H1 (cell line): ENCODE measurements at regions not wholly inside any gene's neighbourhood (a gene's known extent, or its start where the extent isn't known, plus 50 kb on each side); places are given as distances from the start of the nearest gene placed in this dataset.

Source experiments
- CTCF ChIA-PET: fragments of 300-600 bp; sonication (Branson Sonifier 250); formaldehyde crosslinking; loops from one replicate; lab custom pipeline; 2021; ENCODE audit not compliant: partially characterized antibody; lab: Charles Lee
- POLR2A ChIA-PET: fragments of 300-600 bp; sonication (Branson Sonifier 250); formaldehyde crosslinking; loops from one replicate; lab custom pipeline; 2021; ENCODE audit warnings: inconsistent platforms; ENCODE audit not compliant: partially characterized antibody; lab: Charles Lee
- DNase-seq, 2 experiments: peaks; one replicate each; pipeline versions ENCODE4 v3.0.0 to v3.0.0-alpha.2; 2010 to 2022; ENCODE audit warnings: low spot score in 2 of 2, low read depth in 1 of 2, mixed read lengths in 1 of 2
- FAIRE-seq: peaks from 2 replicates; lab custom pipeline; 2011; peaks lifted over from hg19 to GRCh38; lab: Jason Lieb, UNC
- H2AFZ ChIP-seq: 2 replicates; pipeline ENCODE4 v1.8.1; 2012; ENCODE audit warnings: low read length, inconsistent platforms
- H2AK5ac ChIP-seq: 2 replicates; pipeline ENCODE4 v1.6.1; 2013; ENCODE audit warnings: low read depth, low read length
- H2BK120ac ChIP-seq: replicated peaks from 2 replicates; pipeline ENCODE3; 2013; ENCODE audit warnings: low read depth, low read length, inconsistent platforms
- H2BK12ac ChIP-seq: 2 replicates; pipeline ENCODE4 v1.6.1; 2013; ENCODE audit warnings: low read depth, low read length
- H2BK15ac ChIP-seq: 2 replicates; pipeline ENCODE4 v1.6.1; 2013; ENCODE audit warnings: low read length
- H2BK20ac ChIP-seq: 2 replicates; pipeline ENCODE4 v1.6.1; 2013; ENCODE audit warnings: low read length
- H2BK5ac ChIP-seq: 2 replicates; pipeline ENCODE4 v1.6.1; 2013; ENCODE audit warnings: low read depth, low read length
- H3K14ac ChIP-seq: 2 replicates; pipeline ENCODE4 v1.6.1; 2013; ENCODE audit warnings: inconsistent platforms; ENCODE audit not compliant: insufficient read length
- H3K18ac ChIP-seq: 2 replicates; pipeline ENCODE4 v1.6.1; 2013; ENCODE audit warnings: low read length; ENCODE audit errors: extremely low read depth
- H3K23ac ChIP-seq: 2 replicates; pipeline ENCODE4 v1.6.1; 2013; ENCODE audit warnings: inconsistent platforms; ENCODE audit not compliant: insufficient read length
- H3K23me2 ChIP-seq: 2 replicates; pipeline ENCODE4 v1.6.1; 2013; ENCODE audit warnings: low read depth, low read length
- H3K27ac ChIP-seq: 2 replicates; pipeline ENCODE4 v1.6.1; 2011; ENCODE audit warnings: low read depth, low read length, inconsistent platforms
- H3K27me3 ChIP-seq, 4 experiments: replicated peaks in 1 of 4; 1 replicate in 1 of 4; 2 replicates in 3 of 4; pipeline versions ENCODE4 v1.6.1 to v1.8.1; 2011 to 2013; ENCODE audit warnings: low read length in 3 of 4, mild to moderate bottlenecking in 3 of 4, inconsistent platforms in 2 of 4, mixed read lengths in 2 of 4, moderate library complexity in 1 of 4; ENCODE audit not compliant: control insufficient read depth in 3 of 4, insufficient read depth in 3 of 4; ENCODE audit errors: extremely low read depth in 1 of 4
- H3K36me3 ChIP-seq, 4 experiments: 2 replicates each; pipeline versions ENCODE4 v1.6.1 to v1.8.1; 2011 to 2013; ENCODE audit warnings: mild to moderate bottlenecking in 4 of 4, low read length in 3 of 4, moderate library complexity in 2 of 4, control low read depth in 1 of 4, inconsistent platforms in 1 of 4; ENCODE audit not compliant: insufficient read depth in 4 of 4, control insufficient read depth in 2 of 4
- H3K4ac ChIP-seq: replicated peaks from 2 replicates; pipeline ENCODE3; 2013; ENCODE audit warnings: low read length, low read depth, mixed read lengths, inconsistent platforms; ENCODE audit not compliant: insufficient read length
- H3K4me1 ChIP-seq, 4 experiments: replicated peaks in 1 of 4; 1 replicate in 1 of 4; 2 replicates in 3 of 4; pipeline versions ENCODE4 v1.6.1 to v1.8.1; 2011 to 2013; ENCODE audit warnings: low read length in 3 of 4, inconsistent platforms in 2 of 4, mixed read lengths in 1 of 4; ENCODE audit not compliant: insufficient read depth in 4 of 4, control insufficient read depth in 3 of 4
- H3K4me2 ChIP-seq, 2 experiments: 2 replicates each; pipeline versions ENCODE4 v1.6.1 to v1.8.1; 2011 to 2013; ENCODE audit warnings: low read depth in 2 of 2, low read length in 2 of 2, control low read depth in 1 of 2, inconsistent platforms in 1 of 2, mild to moderate bottlenecking in 1 of 2; ENCODE audit not compliant: insufficient read depth in 1 of 2
- H3K4me3 ChIP-seq, 4 experiments: fragments of 200-600, 300-600 bp in 1 of 4; sonication (generic), shearing (Covaris generic), sonication (Bioruptor Twin) in 1 of 4; 2 replicates each; pipeline versions ENCODE4 v1.5.1 to v1.8.1; 2011 to 2016; ENCODE audit warnings: low read length in 4 of 4, low read depth in 3 of 4, control low read depth in 2 of 4, inconsistent platforms in 2 of 4, mild to moderate bottlenecking in 2 of 4, mixed read lengths in 1 of 4, moderate library complexity in 1 of 4; ENCODE audit not compliant: insufficient read depth in 2 of 4; ENCODE audit errors: extremely low read depth in 1 of 4
- H3K56ac ChIP-seq: replicated peaks from 2 replicates; pipeline ENCODE3; 2013; ENCODE audit warnings: low read depth, mild to moderate bottlenecking, mixed read lengths, low read length, inconsistent platforms; ENCODE audit not compliant: insufficient read length
- H3K79me1 ChIP-seq: 2 replicates; pipeline ENCODE4 v1.6.1; 2013; ENCODE audit warnings: low read depth, low read length, control low read depth
- H3K79me2 ChIP-seq, 2 experiments: 2 replicates each; pipeline versions ENCODE4 v1.6.1 to v1.8.1; 2012 to 2013; ENCODE audit warnings: low read length in 2 of 2, mild to moderate bottlenecking in 2 of 2, inconsistent platforms in 1 of 2; ENCODE audit not compliant: insufficient read depth in 2 of 2, control insufficient read depth in 1 of 2
- H3K9ac ChIP-seq, 4 experiments: replicated peaks in 1 of 4; 1 replicate in 1 of 4; 2 replicates in 3 of 4; pipeline versions ENCODE4 v1.6.1 to v1.8.1; 2011 to 2013; ENCODE audit warnings: low read depth in 3 of 4, low read length in 3 of 4, control low read depth in 2 of 4, mild to moderate bottlenecking in 2 of 4, moderate library complexity in 2 of 4, inconsistent platforms in 1 of 4; ENCODE audit errors: extremely low read depth in 1 of 4
- H3K9me3 ChIP-seq, 2 experiments: 2 replicates each; pipeline versions ENCODE4 v1.6.1 to v1.8.1; 2012 to 2013; ENCODE audit warnings: mild to moderate bottlenecking in 2 of 2, moderate library complexity in 2 of 2, control low read depth in 1 of 2, inconsistent platforms in 1 of 2, low read depth in 1 of 2, low read length in 1 of 2, mixed read lengths in 1 of 2; ENCODE audit not compliant: insufficient read depth in 2 of 2
- H4K20me1 ChIP-seq, 2 experiments: replicated peaks in 1 of 2; 2 replicates each; pipeline versions ENCODE3 to v1.8.1; 2011 to 2013; ENCODE audit warnings: inconsistent platforms in 2 of 2, low read length in 2 of 2, mild to moderate bottlenecking in 1 of 2; ENCODE audit not compliant: insufficient read depth in 2 of 2, control insufficient read depth in 1 of 2
- H4K5ac ChIP-seq: 2 replicates; pipeline ENCODE4 v1.6.1; 2013; ENCODE audit warnings: low read length, low read depth, mixed read lengths, inconsistent platforms; ENCODE audit not compliant: insufficient read length
- H4K8ac ChIP-seq: 2 replicates; pipeline ENCODE4 v1.8.0; 2013; ENCODE audit warnings: mild to moderate bottlenecking, moderate library complexity, low read length, inconsistent platforms; ENCODE audit not compliant: insufficient read depth; ENCODE audit errors: extremely low read depth
- H4K91ac ChIP-seq: replicated peaks from 2 replicates; pipeline ENCODE3; 2013; ENCODE audit warnings: low read length, mixed read lengths, inconsistent platforms; ENCODE audit not compliant: insufficient read length
- BRCA1 ChIP-seq: IDR thresholded peaks from 2 replicates; pipeline ENCODE4 v1.6.1; 2012; ENCODE audit warnings: low read depth, low read length, improper control_type of control experiment
- EZH2 ChIP-seq: fragments of 200-600 bp; sonication (generic); IDR thresholded peaks from 2 replicates; pipeline ENCODE4 v1.7.1; 2012; ENCODE audit warnings: low read depth, mild to moderate bottlenecking, moderate library complexity, low read length, inconsistent platforms; ENCODE audit not compliant: severe bottlenecking
- FOSL1 ChIP-seq: IDR thresholded peaks from 2 replicates; pipeline ENCODE4 v1.6.1; 2011; ENCODE audit warnings: mild to moderate bottlenecking, low read depth, low read length, moderate library complexity; ENCODE audit not compliant: insufficient read depth
- SIN3A ChIP-seq, 2 experiments: IDR thresholded peaks in 1 of 2; conservative IDR thresholded peaks in 1 of 2; 2 replicates each; pipeline ENCODE4 v1.6.1; 2011 to 2012; ENCODE audit warnings: low read length in 2 of 2, improper control_type of control experiment in 1 of 2, low read depth in 1 of 2, mild to moderate bottlenecking in 1 of 2
- SP4 ChIP-seq: IDR thresholded peaks from 2 replicates; pipeline ENCODE4 v1.6.1; 2012; ENCODE audit warnings: low read length, inconsistent platforms
- TBP ChIP-seq: IDR thresholded peaks from 2 replicates; pipeline ENCODE4 v1.6.1; 2011; ENCODE audit warnings: low read depth, low read length, improper control_type of control experiment
- TF ChIP-seq, protein P1 (sequence below): IDR thresholded peaks from 2 replicates; pipeline ENCODE4 v1.6.1; 2011; ENCODE audit warnings: low read depth, mild to moderate bottlenecking, low read length; ENCODE audit not compliant: insufficient read depth
- TF ChIP-seq, protein P2 (sequence below): IDR thresholded peaks from 2 replicates; pipeline ENCODE4 v1.6.1; 2012; ENCODE audit warnings: inconsistent platforms

DNA sequence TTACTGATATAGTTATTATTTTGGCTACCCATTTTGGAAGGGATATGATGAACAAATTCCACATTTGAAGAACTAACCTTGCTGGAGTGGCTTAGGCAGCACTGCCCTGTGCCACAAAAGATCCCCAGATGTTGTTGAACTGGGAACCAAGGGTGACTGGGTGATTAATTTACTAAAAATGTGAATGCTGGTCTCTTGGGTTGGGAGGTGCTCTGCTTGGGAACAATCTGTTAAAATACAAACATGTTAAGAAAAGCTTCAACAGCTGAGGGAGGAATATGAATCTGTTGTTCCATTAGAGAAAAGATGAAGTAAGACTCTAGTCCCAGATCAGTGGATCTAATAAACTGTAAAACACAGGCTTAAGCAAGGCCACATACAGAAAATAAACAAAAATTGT is 1860.1 kb downstream of the SUCLG1 start:
- no peak overlapping the region for H2BK5ac ChIP-seq
- H2BK15ac ChIP-seq = no peak overlapping the region
- TF ChIP-seq TBP = no peak
- TF ChIP-seq, protein P1, sequence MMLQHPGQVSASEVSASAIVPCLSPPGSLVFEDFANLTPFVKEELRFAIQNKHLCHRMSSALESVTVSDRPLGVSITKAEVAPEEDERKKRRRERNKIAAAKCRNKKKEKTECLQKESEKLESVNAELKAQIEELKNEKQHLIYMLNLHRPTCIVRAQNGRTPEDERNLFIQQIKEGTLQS = no peak
- TF ChIP-seq SIN3A (conservative IDR thresholded peaks at IDR 0.05 in 1 of 2, IDR thresholded peaks at IDR 0.05 in 1 of 2; ENCODE audit: low read depth in 1 of 2, low read length in 2 of 2) = no peak
- TF ChIP-seq, protein P2, sequence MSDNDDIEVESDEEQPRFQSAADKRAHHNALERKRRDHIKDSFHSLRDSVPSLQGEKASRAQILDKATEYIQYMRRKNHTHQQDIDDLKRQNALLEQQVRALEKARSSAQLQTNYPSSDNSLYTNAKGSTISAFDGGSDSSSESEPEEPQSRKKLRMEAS = no peak
- no peak for TF ChIP-seq FOSL1
- TF ChIP-seq EZH2 = no peak
- no peak for TF ChIP-seq BRCA1
- TF ChIP-seq SP4 = no peak
- no peak overlapping the region for H2BK12ac ChIP-seq
- no peak overlapping the region for H3K23ac ChIP-seq
- CTCF ChIA-PET = no interaction called here
- no peaks in the 10 kb centered on the region for H3K4me1 ChIP-seq
- H3K18ac ChIP-seq = no peak overlapping the region
- no peaks in the 10 kb centered on the region for H3K27me3 ChIP-seq
- no peaks in the 10 kb centered on the region for H4K20me1 ChIP-seq
- H3K36me3 ChIP-seq = no peaks in the 10 kb centered on the region
- H3K79me2 ChIP-seq = no peaks in the 10 kb centered on the region
- H3K14ac ChIP-seq = no peak overlapping the region
- FAIRE-seq (no peak), DNase-seq (no peak)
- H2AK5ac ChIP-seq = no peak overlapping the region
- no peak overlapping the region for H2AFZ ChIP-seq
- no peak overlapping the region for H3K9ac ChIP-seq
- no peak overlapping the region for H4K5ac ChIP-seq
- no peak overlapping the region for H3K27ac ChIP-seq
- H3K23me2 ChIP-seq = no peaks in the 10 kb centered on the region
- no peak overlapping the region for H2BK120ac ChIP-seq
- no peak overlapping the region for H3K4me2 ChIP-seq
- H4K91ac ChIP-seq = no peak overlapping the region
- no peaks in the 10 kb centered on the region for H3K79me1 ChIP-seq
- no peak overlapping the region for H3K4me3 ChIP-seq
- H3K56ac ChIP-seq = no peak overlapping the region
- H3K4ac ChIP-seq = no peak overlapping the region
- no peak overlapping the region for H4K8ac ChIP-seq
- H2BK20ac ChIP-seq = no peak overlapping the region
- H3K9me3 ChIP-seq = no peaks in the 10 kb centered on the region
- POLR2A ChIA-PET = no interaction called here
